HCT116 (cell line): ENCODE measurements at regions not wholly inside any gene's neighbourhood (a gene's known extent, or its start where the extent isn't known, plus 50 kb on each side); places are given as distances from the start of the nearest gene placed in this dataset.

Experiments
- ATAC-seq: fragments of 200-7000 bp; cut with Tn5 transposase; 2 replicates; pipeline ENCODE4 v1.9.1; 2020; ENCODE audit warnings: mild to moderate bottlenecking, moderate library complexity
- BruUV-seq: library from RNA; stranded (reverse); fragments of 400-500 nt; replicated peaks from 2 replicates; lab custom pipeline; 2021; lab: Mats Ljungman, UMichigan
- CTCF ChIA-PET: fragments of 300-600 bp; sonication (Branson Sonifier 250); formaldehyde crosslinking; loops from one replicate; lab custom pipeline; 2021; ENCODE audit warnings: antibody characterized with exemption; lab: Charles Lee
- POLR2A ChIA-PET: fragments of 300-600, 350-600 bp; sonication (Branson Sonifier 250); formaldehyde crosslinking; loops from one replicate; lab custom pipeline; 2021; ENCODE audit warnings: antibody characterized with exemption; lab: Charles Lee
- RAD21 ChIA-PET, 2 experiments: fragments of 300-600 bp; sonication (Branson Sonifier 250); formaldehyde crosslinking; loops; one replicate each; lab custom pipeline; 2023; ENCODE audit warnings: low total read pairs in 2 of 2; ENCODE audit not compliant: uncharacterized antibody in 2 of 2, unreplicated experiment in 2 of 2, low non-redundant PET in 1 of 2; lab: Charles Lee
- DNase-seq: peaks from one replicate; pipeline ENCODE4 v3.0.0-alpha.2; 2010; ENCODE audit warnings: low read depth, low spot score
- H2AFZ ChIP-seq: fragments of 200-600 bp; shearing (Covaris generic), sonication (generic); 2 replicates; pipeline ENCODE4 v1.6.1; 2017; ENCODE audit warnings: low read depth, mixed run types, mixed read lengths, antibody characterized with exemption, low read length; ENCODE audit not compliant: poor library complexity, severe bottlenecking
- H3K27ac ChIP-seq: 2 replicates; pipeline ENCODE4 v1.5.1; 2012; ENCODE audit warnings: low read depth, low read length
- H3K27me3 ChIP-seq: fragments of 200-600 bp; sonication (generic); 2 replicates; pipeline ENCODE4 v1.6.1; 2016; ENCODE audit warnings: mixed run types, low read length, mixed read lengths; ENCODE audit not compliant: insufficient read depth
- H3K36me3 ChIP-seq, 2 experiments: fragments of 200-500 bp in 1 of 2; fragments of 200-600 bp in 1 of 2; sonication (Bioruptor generic) in 1 of 2; sonication (generic) in 1 of 2; 2 replicates each; pipeline versions ENCODE4 v1.5.1 to v1.6.1; 2014 to 2016; ENCODE audit warnings: low read length in 2 of 2, inconsistent platforms in 1 of 2, mixed read lengths in 1 of 2, mixed run types in 1 of 2; ENCODE audit not compliant: insufficient read depth in 2 of 2, control insufficient read depth in 1 of 2
- H3K4me1 ChIP-seq, 2 experiments: fragments of 200-600 bp in 1 of 2; sonication (generic) in 1 of 2; 2 replicates each; pipeline versions ENCODE4 v1.5.1 to v1.6.1; 2012 to 2017; ENCODE audit warnings: low read length in 2 of 2, inconsistent platforms in 1 of 2, mild to moderate bottlenecking in 1 of 2, mixed read lengths in 1 of 2, mixed run types in 1 of 2, moderate library complexity in 1 of 2; ENCODE audit not compliant: insufficient read depth in 2 of 2, control insufficient read depth in 1 of 2
- H3K4me2 ChIP-seq: fragments of 200-600 bp; sonication (generic); 2 replicates; pipeline ENCODE4 v1.6.1; 2017; ENCODE audit warnings: mixed run types, low read length, mixed read lengths
- H3K4me3 ChIP-seq, 2 experiments: fragments of 200-600 bp in 1 of 2; sonication (generic) in 1 of 2; replicated peaks in 1 of 2; 2 replicates each; pipeline ENCODE4 v1.5.1; 2011 to 2016; ENCODE audit warnings: low read length in 2 of 2, control low read depth in 1 of 2, low read depth in 1 of 2, mild to moderate bottlenecking in 1 of 2, mixed read lengths in 1 of 2, mixed run types in 1 of 2
- H3K79me2 ChIP-seq: fragments of 200-600 bp; sonication (generic); 2 replicates; pipeline ENCODE4 v1.6.1; 2017; ENCODE audit warnings: mild to moderate bottlenecking, mixed run types, low read length, moderate library complexity, mixed read lengths; ENCODE audit not compliant: insufficient read depth
- H3K9ac ChIP-seq: fragments of 200-600 bp; sonication (generic); 2 replicates; pipeline ENCODE4 v1.6.1; 2016; ENCODE audit warnings: low read length, mixed read lengths
- H3K9me2 ChIP-seq: fragments of 200-600 bp; sonication (generic), shearing (Covaris generic); 2 replicates; pipeline ENCODE4 v1.6.1; 2017; ENCODE audit warnings: mixed run types, mild to moderate bottlenecking, moderate library complexity; ENCODE audit not compliant: insufficient read depth
- H3K9me3 ChIP-seq, 2 experiments: fragments of 200-500 bp in 1 of 2; fragments of 200-600 bp in 1 of 2; sonication (Bioruptor generic) in 1 of 2; sonication (generic) in 1 of 2; 2 replicates each; pipeline ENCODE4 v1.6.1; 2014 to 2017; ENCODE audit warnings: low read length in 2 of 2, mixed read lengths in 2 of 2, inconsistent platforms in 1 of 2, low read depth in 1 of 2, mild to moderate bottlenecking in 1 of 2, mixed run types in 1 of 2, moderate library complexity in 1 of 2; ENCODE audit not compliant: control insufficient read depth in 1 of 2, insufficient read depth in 1 of 2
- H4K20me1 ChIP-seq: fragments of 200-600 bp; sonication (generic), shearing (Covaris generic); 2 replicates; pipeline ENCODE4 v1.6.1; 2017; ENCODE audit warnings: mixed run types, mild to moderate bottlenecking, moderate library complexity; ENCODE audit not compliant: insufficient read depth
- ATF3 ChIP-seq: IDR thresholded peaks from 2 replicates; pipeline ENCODE4 v1.6.1; 2012
- CEBPB ChIP-seq: IDR thresholded peaks from 2 replicates; pipeline ENCODE4 v1.6.1; 2012; ENCODE audit warnings: low read depth
- EGR1 ChIP-seq: IDR thresholded peaks from 2 replicates; pipeline ENCODE4 v1.6.1; 2012; ENCODE audit warnings: low read depth
- ELF1 ChIP-seq: IDR thresholded peaks from 2 replicates; pipeline ENCODE4 v1.6.1; 2012; ENCODE audit warnings: low read depth, borderline replicate concordance
- EZH2 ChIP-seq: fragments of 200-600 bp; sonication (generic); IDR thresholded peaks from 2 replicates; pipeline ENCODE4 v1.6.1; 2017; ENCODE audit warnings: antibody characterized with exemption, mixed run types
- FOSL1 ChIP-seq: IDR thresholded peaks from 2 replicates; pipeline ENCODE4 v1.6.1; 2012; ENCODE audit warnings: low read depth
- JUND ChIP-seq: IDR thresholded peaks from 2 replicates; pipeline ENCODE4 v1.6.1; 2012
- POLR2A ChIP-seq: IDR thresholded peaks from 2 replicates; pipeline ENCODE4 v1.7.0; 2011; ENCODE audit warnings: borderline replicate concordance; ENCODE audit not compliant: insufficient read depth, insufficient read length; ENCODE audit errors: extremely low read depth
- RAD21 ChIP-seq: IDR thresholded peaks from 2 replicates; pipeline ENCODE4 v1.6.1; 2012; ENCODE audit warnings: low read depth, mild to moderate bottlenecking
- REST ChIP-seq: IDR thresholded peaks from 2 replicates; pipeline ENCODE4 v1.6.1; 2012; ENCODE audit warnings: low read depth
- SIN3A ChIP-seq: IDR thresholded peaks from 2 replicates; pipeline ENCODE4 v1.6.1; 2012; ENCODE audit warnings: low read depth
- SP1 ChIP-seq: IDR thresholded peaks from 2 replicates; pipeline ENCODE4 v1.6.1; 2012; ENCODE audit warnings: low read depth
- YY1 ChIP-seq: IDR thresholded peaks from 2 replicates; pipeline ENCODE4 v1.6.1; 2011; ENCODE audit warnings: low read length, low read depth, moderate library complexity, mild to moderate bottlenecking; ENCODE audit not compliant: insufficient replicate concordance; ENCODE audit errors: extremely low read depth
- ZBTB33 ChIP-seq: IDR thresholded peaks from 2 replicates; pipeline ENCODE4 v1.6.1; 2011; ENCODE audit warnings: mild to moderate bottlenecking, low read length, moderate library complexity; ENCODE audit not compliant: insufficient replicate concordance; ENCODE audit errors: extremely low read depth
- ZFX ChIP-seq: fragments of 450-650 bp; IDR thresholded peaks from 2 replicates; pipeline ENCODE4 v1.6.1; 2017
- ZNF274 ChIP-seq: fragments of 200-500 bp; sonication (Bioruptor generic); IDR thresholded peaks from 2 replicates; pipeline ENCODE4 v1.6.1; 2014; ENCODE audit warnings: mild to moderate bottlenecking, low read depth, low read length, inconsistent platforms
- intact Hi-C: fragments of 100-400 bp; cut with micrococcal nuclease; formaldehyde crosslinking; loops from 2 replicates; pipeline ENCODE4 v1.10.0; 2022

GRCh38 chr2:53095664-53096063 is 671.9 kb upstream of the CHAC2 start:
- ChIA-PET RAD21 (no interaction called here), POLR2A (interaction anchor here (1.0 kb wide), 1 partner anchor 672 kb away, joined by 4 read pairs; the partner anchor contains the start of gene CHAC2), CTCF (no interaction called here)
- Histone ChIP-seq H3K4me2 (no peak overlapping the region), H4K20me1 (no peaks in the 10 kb centered on the region), H3K9me3 (no peaks in the 10 kb centered on the region), H3K36me3 (no peaks in the 10 kb centered on the region), H3K9ac (no peak overlapping the region), H3K27me3 (no peaks in the 10 kb centered on the region), H3K9me2 (no peaks in the 10 kb centered on the region), H3K27ac (no peak overlapping the region), H3K4me1 (no peaks in the 10 kb centered on the region), H3K79me2 (no peaks in the 10 kb centered on the region), H2AFZ (no peak overlapping the region), H3K4me3 (no peak overlapping the region)
- intact Hi-C loops: no loop called here
- BruUV-seq: no TSS peak
- ATAC-seq (no peak), DNase-seq (no peak)
- TF ChIP-seq POLR2A (no peak), EGR1 (no peak)

- CTCF ChIA-PET: no interaction called here
- RAD21 ChIA-PET: no interaction called here
- no peaks in the 10 kb centered on the region for H3K79me2 ChIP-seq
- H3K4me3 ChIP-seq: no peak overlapping the region
- ATAC-seq (no peak), DNase-seq (no peak)
- TF ChIP-seq JUND (no peak), POLR2A (no peak), EZH2 (no peak), RAD21 (no peak), SP1 (no peak), SIN3A (no peak), REST (no peak), ATF3 (no peak), ZNF274 (no peak), ZFX (no peak), FOSL1 (no peak), ELF1 (no peak), ZBTB33 (no peak), CEBPB (no peak), YY1 (no peak)
- POLR2A ChIA-PET: interaction anchor here (1.0 kb wide), 1 partner anchor 672 kb away, joined by 4 read pairs; the partner anchor contains the start of gene CHAC2
- H3K9ac ChIP-seq: no peak overlapping the region
- no peak overlapping the region for H3K4me2 ChIP-seq
- H3K9me3 ChIP-seq: no peaks in the 10 kb centered on the region
- H4K20me1 ChIP-seq: no peaks in the 10 kb centered on the region
- H3K27ac ChIP-seq: no peak overlapping the region
- no peaks in the 10 kb centered on the region for H3K9me2 ChIP-seq
- intact Hi-C loops: no loop called here
- H3K27me3 ChIP-seq: no peaks in the 10 kb centered on the region
- H3K4me1 ChIP-seq: no peaks in the 10 kb centered on the region
- no TSS peak for BruUV-seq
- no peak overlapping the region for H2AFZ ChIP-seq
- no peaks in the 10 kb centered on the region for H3K36me3 ChIP-seq
These were observed 672.4 kb upstream of the CHAC2 start for GRCh38 chr2:53095227-53095626.
